Effector memory CD8-positive, alpha-beta T cell (primary cell): ENCODE measurements at regions not wholly inside any gene's neighbourhood (a gene's known extent, or its start where the extent isn't known, plus 50 kb on each side); places are given as distances from the start of the nearest gene placed in this dataset.

Experiments
- ATAC-seq: fragments of 150-1000 bp; cut with Tn5 transposase; replicated peaks from 2 replicates; pipeline ENCODE4 v1.10.0; 2021; ENCODE audit warnings: mild to moderate bottlenecking, moderate library complexity
- DNase-seq, 3 experiments: peaks; one replicate each; pipeline ENCODE4 v3.0.0; 2021
- H3K27ac Mint-ChIP-seq, 2 donors: one replicate each; pipeline ENCODE4 v1.8.0; 2022; ENCODE audit warnings: mild to moderate bottlenecking in 2 of 2, mixed read lengths in 2 of 2, moderate library complexity in 2 of 2
- H3K27me3 Mint-ChIP-seq, 2 donors: one replicate each; pipeline ENCODE4 v1.8.0; 2022; ENCODE audit warnings: mixed read lengths in 2 of 2
- H3K36me3 Mint-ChIP-seq: one replicate; pipeline ENCODE4 v1.8.0; 2022; ENCODE audit warnings: mild to moderate bottlenecking, moderate library complexity, mixed read lengths; ENCODE audit not compliant: insufficient read depth
- H3K4me1 Mint-ChIP-seq, 2 donors: one replicate each; pipeline ENCODE4 v1.8.0; 2022; ENCODE audit warnings: low read depth in 2 of 2, mixed read lengths in 2 of 2
- H3K4me3 Mint-ChIP-seq, 2 donors: one replicate each; pipeline ENCODE4 v1.8.0; 2022; ENCODE audit warnings: mild to moderate bottlenecking in 2 of 2, mixed read lengths in 2 of 2, moderate library complexity in 2 of 2
- H3K9me3 Mint-ChIP-seq, 2 donors: one replicate each; pipeline ENCODE4 v1.8.0; 2022; ENCODE audit warnings: mixed read lengths in 2 of 2

DNA sequence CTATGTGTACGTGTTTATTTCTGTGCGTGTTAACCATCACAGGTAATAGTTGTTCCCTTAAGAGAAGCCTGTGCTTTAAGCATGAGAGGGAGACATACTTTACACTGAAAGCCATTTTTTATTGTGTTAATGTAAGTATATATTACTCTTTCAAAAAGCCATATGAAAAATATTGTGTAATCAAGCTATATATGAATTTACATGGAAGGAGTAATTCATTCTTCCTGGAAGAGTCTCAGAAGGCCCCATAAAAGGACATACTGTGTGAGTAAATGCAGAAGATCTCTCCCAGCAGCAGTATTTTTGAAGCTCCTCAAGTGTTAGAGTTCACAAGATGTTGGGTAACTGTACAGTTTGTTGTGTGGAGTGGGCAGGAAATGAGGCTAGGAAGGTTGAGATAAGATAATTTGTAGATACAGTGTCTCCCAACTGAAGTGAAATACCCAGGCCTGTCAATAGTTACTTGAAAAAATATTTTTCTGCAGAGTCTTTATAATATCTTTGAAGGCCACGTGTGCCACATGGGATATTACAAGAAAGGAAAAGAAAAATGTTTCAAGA lies 138.3 kb downstream of the PTGER3 start:
- no peak overlapping the region for H3K4me3 Mint-ChIP-seq
- H3K27ac Mint-ChIP-seq: no peak overlapping the region
- DNase-seq (no peak), ATAC-seq (no peak)
- peaks cover 3 to 4% of the 10 kb centered on the region in 2 donors for H3K9me3 Mint-ChIP-seq
- no peaks in the 10 kb centered on the region for H3K4me1 Mint-ChIP-seq
- no peaks in the 10 kb centered on the region for H3K27me3 Mint-ChIP-seq
- H3K36me3 Mint-ChIP-seq: no peaks in the 10 kb centered on the region

DNA sequence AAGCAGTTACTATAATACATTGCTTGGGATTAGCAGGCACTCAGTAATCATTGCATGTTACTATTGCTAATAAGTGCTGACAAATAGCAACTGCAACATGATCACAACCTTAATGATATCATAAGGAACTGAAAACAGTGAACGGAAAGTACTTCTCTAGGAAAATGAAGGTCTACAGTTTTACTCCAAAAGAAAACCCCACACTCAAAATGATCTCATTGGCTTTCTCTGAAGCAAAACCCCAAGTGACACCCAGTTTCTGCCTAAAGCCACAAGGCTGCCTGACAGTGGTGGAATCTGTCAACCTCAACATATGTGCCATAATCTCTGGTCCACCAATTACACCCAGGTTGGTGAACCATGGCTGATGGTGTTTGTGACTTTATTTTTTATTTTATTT lies 137.6 kb downstream of the PTGER3 start:
- Mint-ChIP-seq H3K27ac (no peak overlapping the region), H3K4me3 (no peak overlapping the region), H3K36me3 (no peaks in the 10 kb centered on the region), H3K4me1 (no peaks in the 10 kb centered on the region), H3K27me3 (no peaks in the 10 kb centered on the region), H3K9me3 (peaks cover 0 to 3% of the 10 kb centered on the region in 2 donors)
- no peak for ATAC-seq
- no peak for DNase-seq

GRCh38 chr1:70911861-70912260 lies 135.8 kb downstream of the PTGER3 start:
- Mint-ChIP-seq H3K4me1 (no peaks in the 10 kb centered on the region), H3K9me3 (peaks cover 0 to 2% of the 10 kb centered on the region in 2 donors)

DNA sequence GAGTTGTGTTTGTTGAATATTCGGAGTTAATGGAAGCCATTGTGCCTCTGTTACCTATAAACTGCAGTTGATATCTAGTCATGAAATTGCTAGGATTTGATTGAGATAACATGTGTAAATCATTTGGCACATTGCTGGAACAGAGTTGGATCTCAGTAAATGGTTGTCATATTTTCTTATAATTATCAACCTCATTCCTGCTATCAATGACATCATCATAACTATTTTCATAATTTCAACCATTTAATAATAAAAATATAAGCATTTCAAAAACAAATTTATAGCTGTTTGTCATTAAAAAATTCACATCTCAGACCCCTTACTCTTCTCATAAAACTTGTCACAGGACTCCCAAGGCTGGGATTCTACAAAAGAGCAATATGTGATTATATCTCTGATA lies 133.4 kb downstream of the PTGER3 start:
- H3K27ac Mint-ChIP-seq: no peak overlapping the region
- H3K4me3 Mint-ChIP-seq: no peak overlapping the region
- no peak for DNase-seq
- H3K4me1 Mint-ChIP-seq: no peaks in the 10 kb centered on the region
- no peaks in the 10 kb centered on the region for H3K9me3 Mint-ChIP-seq
- no peak for ATAC-seq
- no peaks in the 10 kb centered on the region for H3K36me3 Mint-ChIP-seq
- H3K27me3 Mint-ChIP-seq: no peaks in the 10 kb centered on the region

More at GRCh38 chr1:70911861-70912260, 135.8 kb downstream of the PTGER3 start:
- Mint-ChIP-seq H3K27me3 (no peaks in the 10 kb centered on the region), H3K27ac (no peak overlapping the region), H3K36me3 (no peaks in the 10 kb centered on the region), H3K4me3 (no peak overlapping the region)
- DNase-seq (no peak), ATAC-seq (no peak)

- Mint-ChIP-seq H3K9me3 (peaks cover 0 to 1% of the 10 kb centered on the region in 2 donors), H3K4me3 (no peak overlapping the region), H3K36me3 (no peaks in the 10 kb centered on the region), H3K4me1 (no peaks in the 10 kb centered on the region), H3K27me3 (no peaks in the 10 kb centered on the region), H3K27ac (no peak overlapping the region)
- no peak for DNase-seq
- no peak for ATAC-seq
Observed at GRCh38 chr1:70915258-70916033, 132.2 kb downstream of the PTGER3 start.

DNA sequence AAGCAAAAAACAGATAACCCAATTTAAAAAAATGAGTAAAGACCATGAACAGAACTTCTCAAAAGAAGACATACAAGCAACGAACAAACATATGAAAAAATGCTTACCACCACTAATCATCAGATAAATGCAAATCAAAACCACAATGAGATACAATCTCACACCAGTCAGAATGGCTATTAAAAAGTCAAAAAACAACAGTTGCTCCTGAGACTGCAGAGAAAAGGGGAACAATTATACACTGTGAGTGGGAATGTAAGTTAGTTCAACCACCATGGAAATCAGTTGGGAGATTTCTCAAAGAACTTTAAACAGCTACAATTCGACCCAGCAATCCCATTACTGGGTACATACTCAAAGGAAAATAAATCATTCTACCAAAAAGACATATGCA lies 131.6 kb downstream of the PTGER3 start:
- no peaks in the 10 kb centered on the region for H3K27me3 Mint-ChIP-seq
- H3K9me3 Mint-ChIP-seq: peaks cover 0 to 1% of the 10 kb centered on the region in 2 donors
- DNase-seq (no peak), ATAC-seq (no peak)
- no peak overlapping the region for H3K4me3 Mint-ChIP-seq
- no peaks in the 10 kb centered on the region for H3K36me3 Mint-ChIP-seq
- H3K4me1 Mint-ChIP-seq: no peaks in the 10 kb centered on the region
- no peak overlapping the region for H3K27ac Mint-ChIP-seq

DNA sequence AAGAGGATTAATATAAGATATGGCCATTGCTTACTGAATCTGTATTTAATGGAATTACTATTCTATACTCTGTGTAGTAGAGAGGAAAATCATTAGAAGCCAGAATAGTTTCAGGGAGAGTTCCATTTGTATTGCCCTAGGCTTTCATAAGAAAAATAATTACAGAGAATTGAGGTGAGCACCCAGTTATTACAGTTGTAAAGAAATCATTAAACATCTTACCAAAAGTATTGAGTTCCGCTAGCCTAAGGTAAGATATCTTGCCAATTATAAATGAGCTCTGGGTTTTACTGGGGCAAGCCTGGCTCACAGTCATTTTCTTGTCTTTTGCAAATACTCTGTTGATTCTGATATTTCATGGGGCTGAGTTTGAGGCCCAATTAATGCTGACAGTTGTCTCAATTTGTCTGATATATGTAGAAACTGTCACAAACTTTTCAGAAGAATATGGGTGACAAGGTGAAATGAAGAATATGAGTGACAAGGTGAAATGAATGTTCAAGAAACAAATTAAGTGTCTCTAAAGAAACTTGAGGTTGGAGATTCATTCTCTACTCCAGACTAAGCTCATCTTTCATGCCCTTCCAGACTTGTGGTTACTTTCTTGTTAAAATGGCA lies 127.8 kb downstream of the PTGER3 start:
- no peaks in the 10 kb centered on the region for H3K27me3 Mint-ChIP-seq

More for the DNA sequence above, 127.8 kb downstream of the PTGER3 start:
- no peaks in the 10 kb centered on the region for H3K4me1 Mint-ChIP-seq
- no peaks in the 10 kb centered on the region for H3K36me3 Mint-ChIP-seq
- H3K27ac Mint-ChIP-seq: no peak overlapping the region
- DNase-seq (no peak), ATAC-seq (no peak)
- no peak overlapping the region for H3K4me3 Mint-ChIP-seq
- H3K9me3 Mint-ChIP-seq: peaks cover 0 to 7% of the 10 kb centered on the region in 2 donors
